ENCODE measurements at regions not wholly inside any gene's neighbourhood (a gene's known extent, or its start where the extent isn't known, plus 50 kb on each side); places are given as distances from the start of the nearest gene placed in this dataset.

DNA sequence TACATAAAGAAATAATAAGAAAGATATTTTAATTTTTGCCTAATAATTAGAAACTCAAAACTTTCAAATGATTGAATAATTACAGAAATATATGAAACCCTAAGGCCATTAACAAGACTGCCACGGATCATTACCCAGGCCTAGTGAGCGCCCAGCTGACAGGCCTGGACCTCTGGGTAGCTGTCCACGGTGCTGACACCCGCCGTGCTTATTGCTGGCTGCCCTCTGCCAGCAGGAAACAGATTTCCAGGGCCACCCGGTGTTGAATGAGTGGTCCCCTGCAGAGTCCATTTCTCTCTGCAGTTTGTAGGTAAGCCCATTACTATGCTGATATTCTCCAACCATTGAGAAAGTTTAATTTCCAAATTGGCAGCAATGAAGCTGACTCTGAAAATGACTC lies 254.4 kb upstream of the GJB5 start:
- no peak overlapping the region for H3K4me3 ChIP-seq (ENCODE audit: insufficient read depth, low read depth, low read length, poor library complexity, severe bottlenecking)
- DNase-seq = no peak
- no peak overlapping the region for H3K27ac ChIP-seq (ENCODE audit: insufficient read depth, low read length, poor library complexity, severe bottlenecking)
- H3K27me3 ChIP-seq (replicated peaks; ENCODE audit: control insufficient read depth, insufficient read depth, low read length, poor library complexity, severe bottlenecking) = peaks cover 5% of the 10 kb centered on the region
- no peaks in the 10 kb centered on the region for H3K4me1 ChIP-seq (ENCODE audit: control insufficient read depth, insufficient read depth, low read length, poor library complexity, severe bottlenecking)
- H3K9me3 ChIP-seq (ENCODE audit: control insufficient read depth, low read length) = no peaks in the 10 kb centered on the region
- no peaks in the 10 kb centered on the region for H3K36me3 ChIP-seq (ENCODE audit: control insufficient read depth, insufficient read depth, low read length)

DNA sequence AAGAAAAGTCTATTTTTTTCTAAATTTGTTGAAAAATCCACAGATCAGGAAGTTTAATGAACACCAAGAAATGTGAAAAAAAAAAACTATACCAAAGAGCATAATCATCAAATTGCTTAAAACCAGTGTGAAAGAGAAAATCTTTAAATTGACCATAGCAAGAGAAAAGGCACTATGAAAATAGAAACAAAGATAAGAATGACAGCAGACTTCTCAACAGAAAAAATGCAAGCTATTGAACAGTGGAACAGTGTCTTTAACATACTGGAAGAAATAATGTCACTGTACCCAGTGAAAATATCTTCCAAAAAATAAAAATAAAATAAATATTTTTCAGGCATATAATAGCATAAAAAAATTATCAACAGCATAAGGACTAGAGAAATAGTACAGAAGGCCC lies 243.0 kb upstream of the GJB5 start:
- Histone ChIP-seq H3K9me3 (ENCODE audit: control insufficient read depth, low read length) (peaks cover 4% of the 10 kb centered on the region), H3K36me3 (ENCODE audit: control insufficient read depth, insufficient read depth, low read length) (no peaks in the 10 kb centered on the region)
- DNase-seq = no peak

DNA sequence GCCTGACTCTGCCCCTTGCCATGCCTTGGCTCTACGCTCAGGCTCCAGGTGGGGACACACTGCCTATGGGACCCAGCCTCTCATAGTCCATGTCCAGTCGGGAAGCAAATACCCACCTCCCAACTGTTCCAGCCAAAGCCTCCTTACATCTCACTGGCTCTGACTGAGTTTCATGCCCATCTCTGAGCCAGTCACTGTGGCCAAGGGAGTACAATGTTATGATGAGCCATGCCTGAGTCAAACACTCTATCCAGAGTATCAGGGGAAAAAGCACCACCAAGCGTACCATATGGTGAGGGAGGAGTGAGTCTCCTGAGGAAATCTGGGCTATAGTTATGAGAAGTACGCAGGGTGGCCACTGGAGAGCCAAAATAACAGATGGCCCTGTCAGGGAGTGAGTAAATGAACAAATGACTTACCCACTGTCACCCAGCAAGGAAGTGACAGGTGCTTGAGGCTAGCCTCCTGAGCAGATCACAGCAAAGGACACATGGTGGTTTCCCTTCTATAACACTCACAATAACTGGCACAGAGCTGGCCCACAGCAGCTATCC lies 236.6 kb upstream of the GJB5 start:
- H3K36me3 ChIP-seq (ENCODE audit: control insufficient read depth, insufficient read depth, low read length) = no peaks in the 10 kb centered on the region
- DNase-seq = no peak
- no peaks in the 10 kb centered on the region for H3K27me3 ChIP-seq (replicated peaks; ENCODE audit: control insufficient read depth, insufficient read depth, low read length, poor library complexity, severe bottlenecking)
- no peaks in the 10 kb centered on the region for H3K4me1 ChIP-seq (ENCODE audit: control insufficient read depth, insufficient read depth, low read length, poor library complexity, severe bottlenecking)
- no peak overlapping the region for H3K27ac ChIP-seq (ENCODE audit: insufficient read depth, low read length, poor library complexity, severe bottlenecking)
- H3K4me3 ChIP-seq (ENCODE audit: insufficient read depth, low read depth, low read length, poor library complexity, severe bottlenecking) = no peak overlapping the region
- no peaks in the 10 kb centered on the region for H3K9me3 ChIP-seq (ENCODE audit: control insufficient read depth, low read length)

More for the DNA sequence above, 243.0 kb upstream of the GJB5 start:
- no peaks in the 10 kb centered on the region for H3K27me3 ChIP-seq (replicated peaks; ENCODE audit: control insufficient read depth, insufficient read depth, low read length, poor library complexity, severe bottlenecking)
- H3K4me1 ChIP-seq (ENCODE audit: control insufficient read depth, insufficient read depth, low read length, poor library complexity, severe bottlenecking) = no peaks in the 10 kb centered on the region
- H3K27ac ChIP-seq (ENCODE audit: insufficient read depth, low read length, poor library complexity, severe bottlenecking) = no peak overlapping the region
- no peak overlapping the region for H3K4me3 ChIP-seq (ENCODE audit: insufficient read depth, low read depth, low read length, poor library complexity, severe bottlenecking)

DNA sequence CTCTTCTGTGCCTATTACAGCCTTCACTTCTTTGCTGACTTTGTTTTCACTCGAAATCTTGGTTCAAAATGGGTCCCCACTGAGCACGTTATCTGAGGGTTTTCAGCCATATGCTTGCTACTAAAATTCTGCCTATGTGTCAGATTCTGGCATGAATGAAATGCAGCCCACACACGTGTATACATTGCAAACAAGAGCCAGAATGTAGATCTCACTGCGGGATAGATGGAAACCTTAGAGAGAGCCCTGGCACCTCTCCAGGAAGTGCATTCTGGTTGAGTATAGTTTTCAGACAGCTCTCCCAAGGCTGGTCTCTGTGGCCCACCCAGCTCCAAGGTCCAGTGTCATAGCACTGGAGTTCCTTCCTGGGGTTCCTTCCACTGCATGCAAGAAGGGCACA lies 234.7 kb upstream of the GJB5 start:
- no peak overlapping the region for H3K27ac ChIP-seq (ENCODE audit: insufficient read depth, low read length, poor library complexity, severe bottlenecking)
- H3K9me3 ChIP-seq (ENCODE audit: control insufficient read depth, low read length) = no peaks in the 10 kb centered on the region
- no peak for DNase-seq
- no peaks in the 10 kb centered on the region for H3K36me3 ChIP-seq (ENCODE audit: control insufficient read depth, insufficient read depth, low read length)
- H3K27me3 ChIP-seq (replicated peaks; ENCODE audit: control insufficient read depth, insufficient read depth, low read length, poor library complexity, severe bottlenecking) = no peaks in the 10 kb centered on the region
- H3K4me3 ChIP-seq (ENCODE audit: insufficient read depth, low read depth, low read length, poor library complexity, severe bottlenecking) = no peak overlapping the region
- no peaks in the 10 kb centered on the region for H3K4me1 ChIP-seq (ENCODE audit: control insufficient read depth, insufficient read depth, low read length, poor library complexity, severe bottlenecking)

DNA sequence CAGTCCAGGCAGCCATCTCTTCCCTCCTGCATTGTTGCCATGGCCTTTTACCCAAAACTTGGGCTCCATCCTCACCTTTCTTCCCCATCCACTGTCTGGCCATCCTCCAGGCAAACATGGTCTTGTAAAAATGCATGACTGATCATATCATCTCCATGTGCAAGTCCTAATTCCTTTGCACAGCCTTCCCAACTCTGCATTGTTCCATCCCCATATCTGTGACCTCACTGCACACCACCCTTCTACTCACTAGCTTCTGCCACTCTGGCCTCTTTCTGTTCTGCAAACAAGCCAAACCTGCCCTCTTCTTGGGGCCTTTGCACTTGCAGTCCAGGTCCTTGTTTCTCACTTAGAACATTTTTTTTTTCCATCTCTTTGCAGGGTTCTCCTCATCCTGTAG lies 230.1 kb upstream of the GJB5 start:
- Histone ChIP-seq H3K4me1 (ENCODE audit: control insufficient read depth, insufficient read depth, low read length, poor library complexity, severe bottlenecking) (no peaks in the 10 kb centered on the region), H3K27ac (ENCODE audit: insufficient read depth, low read length, poor library complexity, severe bottlenecking) (no peak overlapping the region), H3K4me3 (ENCODE audit: insufficient read depth, low read depth, low read length, poor library complexity, severe bottlenecking) (no peak overlapping the region), H3K9me3 (ENCODE audit: control insufficient read depth, low read length) (no peaks in the 10 kb centered on the region), H3K27me3 (replicated peaks; ENCODE audit: control insufficient read depth, insufficient read depth, low read length, poor library complexity, severe bottlenecking) (no peaks in the 10 kb centered on the region), H3K36me3 (ENCODE audit: control insufficient read depth, insufficient read depth, low read length) (no peaks in the 10 kb centered on the region)
- DNase-seq = no peak

DNA sequence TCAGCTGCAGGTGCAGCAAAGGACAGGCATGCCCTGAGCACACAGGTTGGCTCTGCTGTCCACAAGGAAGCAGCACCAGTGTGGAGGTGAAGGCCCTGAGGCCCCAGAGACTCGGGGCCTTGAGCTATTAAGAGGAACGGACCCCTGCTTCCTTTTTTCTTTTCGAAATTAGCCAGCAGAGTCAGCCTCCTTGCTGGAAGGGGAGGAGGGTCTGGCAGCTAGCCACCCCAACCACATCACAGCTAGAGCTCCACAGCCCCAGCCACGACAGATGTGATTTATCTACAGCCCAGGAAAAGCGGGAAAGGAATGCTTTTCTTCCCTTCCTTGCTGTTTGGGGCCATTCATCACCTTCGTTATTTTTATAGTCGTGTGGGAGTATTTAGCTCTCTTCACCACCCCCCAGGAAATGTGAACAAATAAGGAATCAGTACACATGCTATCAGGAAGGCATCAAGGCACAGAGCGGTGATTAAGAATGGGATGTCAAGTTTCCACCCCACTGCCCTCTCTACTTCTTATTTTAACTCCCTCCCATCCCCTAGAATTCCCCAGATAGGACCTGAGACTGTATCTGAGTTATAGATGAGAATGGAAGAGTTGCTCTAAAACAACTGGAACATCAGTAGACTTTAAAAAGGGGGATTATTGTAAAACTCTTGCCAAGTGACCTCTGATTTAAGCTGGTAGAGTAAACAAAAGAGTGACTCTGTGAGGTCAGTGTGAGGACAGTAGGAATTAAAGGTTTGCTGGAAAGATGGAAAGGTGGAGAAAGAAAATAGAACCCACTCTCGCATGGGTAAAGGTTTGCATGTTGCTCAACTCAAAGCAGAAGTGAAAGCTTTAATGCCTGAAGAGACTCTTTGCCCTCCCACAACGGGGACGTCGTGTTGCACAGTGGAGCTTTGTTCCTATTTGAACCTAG lies 224.7 kb upstream of the GJB5 start:
- DNase-seq = no peak
- Histone ChIP-seq H3K27ac (ENCODE audit: insufficient read depth, low read length, poor library complexity, severe bottlenecking) (no peak overlapping the region), H3K4me1 (ENCODE audit: control insufficient read depth, insufficient read depth, low read length, poor library complexity, severe bottlenecking) (no peaks in the 10 kb centered on the region), H3K4me3 (ENCODE audit: insufficient read depth, low read depth, low read length, poor library complexity, severe bottlenecking) (no peak overlapping the region), H3K9me3 (ENCODE audit: control insufficient read depth, low read length) (no peaks in the 10 kb centered on the region), H3K36me3 (ENCODE audit: control insufficient read depth, insufficient read depth, low read length) (no peaks in the 10 kb centered on the region), H3K27me3 (replicated peaks; ENCODE audit: control insufficient read depth, insufficient read depth, low read length, poor library complexity, severe bottlenecking) (no peaks in the 10 kb centered on the region)

DNA sequence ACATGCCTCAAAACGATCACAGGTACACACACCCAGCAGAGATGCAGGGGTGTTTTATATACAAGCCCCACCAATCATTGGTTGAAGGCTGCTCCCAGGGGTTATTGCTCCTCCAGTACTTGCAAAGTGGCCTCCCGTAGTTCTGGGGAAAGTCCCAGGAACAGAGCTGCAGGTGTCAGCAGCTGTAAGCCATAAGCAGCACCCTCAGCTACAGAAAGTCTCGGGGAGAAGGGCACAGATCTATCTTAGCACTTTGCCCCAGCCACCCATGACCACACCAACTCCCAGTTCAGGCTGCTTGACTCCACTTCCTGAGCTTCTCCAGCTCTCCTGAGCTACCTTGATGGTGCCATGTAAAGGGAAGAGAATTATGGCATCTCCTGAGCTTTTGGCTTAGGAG lies 222.7 kb upstream of the GJB5 start:
- H3K4me1 ChIP-seq (ENCODE audit: control insufficient read depth, insufficient read depth, low read length, poor library complexity, severe bottlenecking) = no peaks in the 10 kb centered on the region
- no peak overlapping the region for H3K27ac ChIP-seq (ENCODE audit: insufficient read depth, low read length, poor library complexity, severe bottlenecking)

DNA sequence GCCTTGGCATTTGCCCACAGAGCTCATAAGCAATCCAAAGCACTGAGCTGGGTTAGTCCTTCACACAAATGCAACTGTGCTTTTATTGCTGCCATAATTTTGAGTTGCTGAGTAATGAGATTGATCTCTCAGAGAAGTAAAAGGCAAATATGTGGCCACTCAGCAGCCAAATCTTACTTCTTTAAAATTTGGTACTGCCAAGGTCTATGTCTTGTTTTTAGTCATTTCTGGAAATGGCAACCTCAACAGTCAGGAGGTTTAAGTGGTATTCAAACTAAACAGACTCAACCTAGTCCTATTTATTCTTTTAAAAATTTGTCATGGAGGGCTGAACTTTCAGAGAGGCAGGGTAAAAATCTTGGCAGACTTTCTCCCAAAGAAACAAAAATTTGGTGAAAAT lies 216.4 kb upstream of the GJB5 start:
- Histone ChIP-seq H3K4me1 (ENCODE audit: control insufficient read depth, insufficient read depth, low read length, poor library complexity, severe bottlenecking) (no peaks in the 10 kb centered on the region), H3K27me3 (replicated peaks; ENCODE audit: control insufficient read depth, insufficient read depth, low read length, poor library complexity, severe bottlenecking) (peaks cover 5% of the 10 kb centered on the region)

More for the DNA sequence above, 222.7 kb upstream of the GJB5 start:
- no peak for DNase-seq
- H3K27me3 ChIP-seq (replicated peaks; ENCODE audit: control insufficient read depth, insufficient read depth, low read length, poor library complexity, severe bottlenecking) = no peaks in the 10 kb centered on the region
- no peaks in the 10 kb centered on the region for H3K36me3 ChIP-seq (ENCODE audit: control insufficient read depth, insufficient read depth, low read length)
- H3K9me3 ChIP-seq (ENCODE audit: control insufficient read depth, low read length) = no peaks in the 10 kb centered on the region
- H3K4me3 ChIP-seq (ENCODE audit: insufficient read depth, low read depth, low read length, poor library complexity, severe bottlenecking) = no peak overlapping the region

DNA sequence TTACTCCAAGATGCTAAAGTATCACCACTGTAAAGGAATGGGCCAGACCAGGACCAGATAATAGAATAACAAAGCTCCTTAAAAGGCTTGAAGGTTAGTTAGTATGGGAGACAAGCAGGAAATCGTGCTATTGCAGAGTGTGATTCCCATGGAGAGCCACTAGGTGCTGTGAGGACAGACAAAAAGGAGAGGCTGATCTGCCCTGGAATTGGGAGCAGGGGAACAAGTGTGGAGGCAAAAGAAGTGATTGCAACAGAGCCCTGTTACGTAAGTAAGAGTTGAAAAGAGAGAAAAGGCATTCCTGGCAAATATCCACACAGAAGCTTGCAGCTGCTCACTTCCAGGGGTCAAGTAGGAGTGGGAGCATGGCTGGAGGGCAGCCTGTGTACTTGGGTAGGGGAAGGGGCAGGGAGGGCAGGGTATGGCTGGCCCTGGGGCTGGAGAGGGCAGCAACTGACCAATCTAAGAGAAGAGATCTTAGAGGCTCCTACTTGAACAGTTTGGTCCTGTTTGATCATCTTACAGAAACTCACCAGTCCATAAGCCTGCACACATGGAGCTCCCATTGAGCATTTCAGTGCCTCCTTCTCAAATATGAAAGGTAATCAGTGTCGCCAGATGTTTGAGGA lies 207.7 kb upstream of the GJB5 start:
- no peaks in the 10 kb centered on the region for H3K27me3 ChIP-seq (replicated peaks; ENCODE audit: control insufficient read depth, insufficient read depth, low read length, poor library complexity, severe bottlenecking)
- H3K27ac ChIP-seq (ENCODE audit: insufficient read depth, low read length, poor library complexity, severe bottlenecking) = no peak overlapping the region
- H3K36me3 ChIP-seq (ENCODE audit: control insufficient read depth, insufficient read depth, low read length) = no peaks in the 10 kb centered on the region
- DNase-seq = no peak
- no peaks in the 10 kb centered on the region for H3K4me1 ChIP-seq (ENCODE audit: control insufficient read depth, insufficient read depth, low read length, poor library complexity, severe bottlenecking)
- H3K4me3 ChIP-seq (ENCODE audit: insufficient read depth, low read depth, low read length, poor library complexity, severe bottlenecking) = no peak overlapping the region
- no peaks in the 10 kb centered on the region for H3K9me3 ChIP-seq (ENCODE audit: control insufficient read depth, low read length)

More for the DNA sequence above, 216.4 kb upstream of the GJB5 start:
- H3K4me3 ChIP-seq (ENCODE audit: insufficient read depth, low read depth, low read length, poor library complexity, severe bottlenecking) = no peak overlapping the region
- no peaks in the 10 kb centered on the region for H3K9me3 ChIP-seq (ENCODE audit: control insufficient read depth, low read length)
- H3K36me3 ChIP-seq (ENCODE audit: control insufficient read depth, insufficient read depth, low read length) = no peaks in the 10 kb centered on the region
- DNase-seq = no peak
- H3K27ac ChIP-seq (ENCODE audit: insufficient read depth, low read length, poor library complexity, severe bottlenecking) = no peak overlapping the region

DNA sequence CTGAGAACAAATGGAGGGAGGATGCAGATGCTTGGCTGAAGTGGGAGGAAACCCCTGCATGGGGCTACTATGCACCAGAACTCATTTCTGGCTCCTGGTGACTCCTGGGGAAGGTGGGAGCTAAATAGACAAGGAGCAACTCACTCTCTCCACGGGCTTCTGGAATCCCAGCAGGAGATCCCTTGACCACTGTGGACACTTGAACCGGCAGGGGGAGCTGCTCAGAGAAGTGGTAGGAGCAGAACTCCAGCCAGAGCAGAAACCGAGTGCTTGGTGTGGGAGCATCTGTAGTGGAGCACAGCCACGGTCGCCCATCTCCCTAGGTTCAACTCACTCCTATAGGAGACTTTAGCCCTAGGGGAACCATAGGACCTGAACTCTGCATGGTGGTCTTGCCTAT lies 205.6 kb upstream of the GJB5 start:
- no peak for DNase-seq
- H3K9me3 ChIP-seq (ENCODE audit: control insufficient read depth, low read length) = no peaks in the 10 kb centered on the region
- no peaks in the 10 kb centered on the region for H3K4me1 ChIP-seq (ENCODE audit: control insufficient read depth, insufficient read depth, low read length, poor library complexity, severe bottlenecking)
- H3K4me3 ChIP-seq (ENCODE audit: insufficient read depth, low read depth, low read length, poor library complexity, severe bottlenecking) = no peak overlapping the region
- no peak overlapping the region for H3K27ac ChIP-seq (ENCODE audit: insufficient read depth, low read length, poor library complexity, severe bottlenecking)
- H3K27me3 ChIP-seq (replicated peaks; ENCODE audit: control insufficient read depth, insufficient read depth, low read length, poor library complexity, severe bottlenecking) = no peaks in the 10 kb centered on the region
- no peaks in the 10 kb centered on the region for H3K36me3 ChIP-seq (ENCODE audit: control insufficient read depth, insufficient read depth, low read length)

Measured in effector memory CD4-positive, alpha-beta T cell (primary cell).